HG03558 (cell line): ENCODE measurements at regions not wholly inside any gene's neighbourhood (a gene's known extent, or its start where the extent isn't known, plus 50 kb on each side); places are given as distances from the start of the nearest gene placed in this dataset.
"Not testable (repeated sequence)": the region's sequence is repeated elsewhere in the genome, so short reads cannot be mapped to it uniquely, and the experiment has no call there.

Experiments used
- ATAC-seq: cut with Tn5 transposase; IDR thresholded peaks from one replicate; pipeline ENCODE4 v1.9.1; 2021; ENCODE audit warnings: moderate number of reproducible peaks; ENCODE audit not compliant: unreplicated experiment; ENCODE audit errors: extremely low read depth

GRCh38 chr21:14630556-14631069 is 84.5 kb upstream of the SAMSN1 start:
- peak; percentile 81 for ATAC-seq

DNA sequence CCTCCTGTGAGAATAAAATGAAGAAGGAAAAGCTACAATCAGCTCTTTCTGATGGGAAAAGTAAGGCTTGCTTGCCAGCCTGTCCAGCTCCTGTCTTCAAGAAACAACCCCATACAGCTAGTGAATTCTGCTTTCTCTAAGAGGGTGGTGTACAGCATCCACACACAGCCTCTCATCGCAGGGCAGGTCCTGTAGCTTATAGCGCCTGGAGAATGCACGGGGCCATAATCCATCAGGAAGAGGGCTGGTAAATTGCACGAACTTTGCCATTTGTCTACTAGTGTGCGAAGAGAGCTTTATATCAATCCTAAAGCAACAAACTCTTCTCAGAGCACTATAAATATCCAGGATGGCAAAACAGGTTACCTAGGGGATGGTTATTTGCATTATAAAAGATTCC is 83.3 kb upstream of the SAMSN1 start:
- ATAC-seq: no peak

- not testable (repeated sequence) for ATAC-seq
Measured at GRCh38 chr21:14623079-14623478, 77.0 kb upstream of the SAMSN1 start.

DNA sequence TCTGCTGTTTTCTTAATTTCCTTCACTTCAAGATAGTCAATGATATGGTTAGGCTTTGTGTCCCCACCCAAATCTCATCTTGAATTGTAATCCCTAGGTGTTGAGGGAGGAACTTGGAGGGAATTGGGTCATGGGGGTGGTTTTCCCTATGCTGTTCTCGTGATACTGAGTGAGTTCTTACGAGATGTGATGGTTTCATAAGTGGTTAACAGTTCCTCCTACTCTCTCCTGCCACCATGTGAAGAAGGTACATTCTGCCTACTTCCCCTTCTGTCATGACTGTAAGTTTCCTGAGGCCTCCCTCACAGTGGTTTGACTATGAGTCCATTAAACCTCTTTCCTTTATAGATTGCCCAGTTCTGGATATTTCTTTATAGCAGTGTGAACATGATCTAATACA is 74.0 kb upstream of the SAMSN1 start:
- ATAC-seq: no peak

GRCh38 chr21:14617871-14618270 is 71.8 kb upstream of the SAMSN1 start:
- no peak for ATAC-seq

- ATAC-seq: no peak
Measured at GRCh38 chr21:14617040-14617393, 70.9 kb upstream of the SAMSN1 start.

GRCh38 chr21:14616380-14617039 is 70.4 kb upstream of the SAMSN1 start:
- ATAC-seq: no peak

DNA sequence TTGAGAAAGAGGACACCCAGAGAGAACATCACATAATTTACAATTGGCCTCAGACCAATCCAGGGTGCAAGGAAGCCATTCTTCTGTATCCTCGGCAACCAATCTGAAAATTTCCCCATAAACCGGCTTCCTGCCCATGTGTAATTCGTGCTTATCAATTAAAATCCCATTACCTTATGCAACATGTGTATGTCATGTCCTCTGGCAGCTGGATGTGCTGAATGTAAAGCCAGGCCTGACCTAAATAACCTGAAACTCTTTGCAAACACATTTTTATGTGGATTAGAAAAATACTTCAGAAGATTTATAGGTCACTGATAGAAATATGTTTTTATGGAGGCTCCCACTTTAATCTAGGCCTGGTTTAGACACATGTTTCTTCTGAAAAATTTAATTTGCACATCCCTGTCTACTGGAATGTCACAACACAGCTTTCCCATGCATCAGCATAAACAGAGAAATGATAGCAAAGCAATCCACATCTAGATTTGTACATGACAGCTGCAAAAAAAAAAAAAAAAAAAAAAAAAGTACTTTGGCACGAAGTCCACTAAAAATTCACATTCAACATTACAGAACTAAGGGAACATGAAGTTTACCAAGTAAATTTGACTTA is 69.4 kb upstream of the SAMSN1 start:
- no peak for ATAC-seq

DNA sequence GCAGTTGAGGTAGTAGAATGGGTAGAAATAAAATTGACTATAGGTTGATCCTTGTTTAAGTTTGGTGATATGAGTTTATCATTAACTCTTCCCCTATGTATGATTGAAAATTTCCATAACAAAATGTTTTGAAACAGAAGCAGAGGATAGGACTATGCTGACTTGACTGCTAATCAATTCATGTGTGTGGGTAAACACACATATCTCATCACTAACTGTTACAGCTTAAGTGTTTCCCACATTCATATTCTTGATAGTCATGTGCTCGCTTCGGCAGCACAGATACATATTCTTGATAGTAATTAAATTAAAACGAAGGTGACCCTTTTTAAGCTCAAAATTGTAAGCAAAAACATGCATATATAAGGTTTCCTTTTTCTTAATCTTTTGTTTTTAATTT is 68.2 kb upstream of the SAMSN1 start:
- ATAC-seq: no peak

GRCh38 chr21:14613486-14614224 is 67.5 kb upstream of the SAMSN1 start:
- no peak for ATAC-seq

GRCh38 chr21:14610119-14610518 is 64.0 kb upstream of the SAMSN1 start:
- ATAC-seq: not testable (repeated sequence)

DNA sequence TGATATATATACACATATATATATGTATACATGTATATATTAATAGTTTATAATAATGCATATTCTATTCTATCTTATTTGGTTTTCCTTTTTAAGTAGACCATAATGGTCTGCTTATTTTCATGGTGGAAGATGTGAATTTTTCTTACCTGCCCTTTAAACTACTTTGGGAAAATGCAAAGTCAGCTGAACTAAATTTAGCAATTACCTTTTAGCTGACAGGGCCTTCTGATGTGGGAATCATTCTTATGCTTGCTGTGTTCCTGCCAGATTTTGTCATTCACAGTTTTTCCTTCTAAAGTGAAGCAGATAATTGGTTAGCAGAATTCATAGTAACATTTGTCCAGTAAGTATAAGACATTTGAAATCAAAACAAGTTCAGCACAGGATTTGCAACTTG is 63.2 kb upstream of the SAMSN1 start:
- ATAC-seq: no peak

GRCh38 chr21:14607262-14607661 is 61.1 kb upstream of the SAMSN1 start:
- no peak for ATAC-seq

DNA sequence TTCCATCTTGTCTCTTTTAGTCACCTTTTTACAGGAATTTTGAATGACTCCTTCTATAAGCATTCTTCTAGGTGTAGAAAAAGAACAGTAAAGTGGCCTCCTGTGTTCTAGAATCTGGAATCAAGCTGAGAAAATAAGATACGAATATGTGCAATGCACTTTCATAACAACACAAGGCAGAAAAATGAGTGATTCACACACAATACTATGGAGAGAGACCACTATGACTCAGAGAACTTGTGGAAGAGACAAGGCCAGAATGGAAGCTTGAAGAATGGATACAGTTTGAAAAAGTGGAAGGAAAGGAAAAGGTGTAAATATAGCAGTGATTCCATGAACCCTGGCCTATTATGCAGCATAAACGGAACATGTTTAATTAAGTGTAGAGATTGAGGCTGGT is 57.1 kb upstream of the SAMSN1 start:
- no peak for ATAC-seq

- ATAC-seq: no peak
Measured at GRCh38 chr21:14602382-14602958, 56.4 kb upstream of the SAMSN1 start.

DNA sequence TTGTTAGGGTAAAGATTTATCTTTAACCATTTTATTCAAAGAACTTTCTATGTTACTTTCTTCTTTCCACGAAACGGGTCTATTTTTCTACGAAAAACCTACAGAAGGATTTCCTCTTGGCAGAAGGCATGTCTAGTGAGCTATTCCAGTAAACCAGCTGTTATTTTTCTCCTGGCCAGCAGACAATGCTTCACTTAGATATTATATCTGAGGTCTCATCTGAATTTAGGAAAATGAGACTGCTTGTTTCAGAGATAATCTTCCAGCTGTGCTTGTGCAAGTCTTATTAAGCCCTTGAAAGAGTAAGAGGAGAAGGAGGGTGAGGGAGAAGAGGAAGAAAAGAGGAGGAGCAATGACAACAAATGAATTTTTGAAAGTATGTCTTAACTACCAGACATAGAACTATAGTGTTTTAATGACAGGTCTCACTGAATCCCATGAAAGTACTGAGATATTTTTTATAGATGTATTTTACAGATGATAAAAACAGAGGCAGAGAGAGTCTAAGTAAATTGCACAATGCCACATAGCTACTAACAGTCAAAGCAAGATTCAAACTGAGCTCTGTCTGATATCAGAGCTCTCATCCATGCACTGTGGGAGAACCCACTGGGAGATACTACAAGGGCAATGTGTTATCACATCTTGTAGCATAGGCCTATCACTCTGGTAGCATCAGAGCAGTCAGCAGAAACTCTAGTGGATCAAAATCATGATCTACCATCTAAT is 54.6 kb upstream of the SAMSN1 start:
- no peak for ATAC-seq

DNA sequence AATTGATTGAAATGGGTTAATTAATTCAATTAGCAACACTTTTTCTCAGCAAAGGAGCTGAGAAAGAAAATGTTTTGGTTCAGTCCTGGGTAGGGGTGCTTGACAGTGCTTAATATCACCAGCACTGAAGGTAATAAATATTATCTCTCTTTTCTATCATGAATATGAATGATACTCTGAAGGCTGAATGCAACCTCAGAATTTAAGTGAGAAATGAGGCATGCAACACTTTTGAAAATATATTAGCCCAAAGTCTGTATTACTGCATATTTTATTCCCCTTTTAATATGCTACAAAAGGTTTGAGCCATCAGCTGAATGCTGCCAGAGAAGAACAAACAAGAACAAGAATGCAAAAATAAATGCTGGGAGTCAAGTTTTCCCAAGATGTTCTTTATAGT is 52.0 kb upstream of the SAMSN1 start:
- no peak for ATAC-seq
